ENCODE measurements at regions not wholly inside any gene's neighbourhood (a gene's known extent, or its start where the extent isn't known, plus 50 kb on each side); places are given as distances from the start of the nearest gene placed in this dataset.

GRCh38 chr9:14031810-14032209, 282.1 kb downstream of the NFIB start:
- DNase-seq (ENCODE audit: low spot score) = no peak

- peak; percentile 43 for DNase-seq (ENCODE audit: low spot score)
These were observed 282.9 kb downstream of the NFIB start for GRCh38 chr9:14031060-14031414.

DNA sequence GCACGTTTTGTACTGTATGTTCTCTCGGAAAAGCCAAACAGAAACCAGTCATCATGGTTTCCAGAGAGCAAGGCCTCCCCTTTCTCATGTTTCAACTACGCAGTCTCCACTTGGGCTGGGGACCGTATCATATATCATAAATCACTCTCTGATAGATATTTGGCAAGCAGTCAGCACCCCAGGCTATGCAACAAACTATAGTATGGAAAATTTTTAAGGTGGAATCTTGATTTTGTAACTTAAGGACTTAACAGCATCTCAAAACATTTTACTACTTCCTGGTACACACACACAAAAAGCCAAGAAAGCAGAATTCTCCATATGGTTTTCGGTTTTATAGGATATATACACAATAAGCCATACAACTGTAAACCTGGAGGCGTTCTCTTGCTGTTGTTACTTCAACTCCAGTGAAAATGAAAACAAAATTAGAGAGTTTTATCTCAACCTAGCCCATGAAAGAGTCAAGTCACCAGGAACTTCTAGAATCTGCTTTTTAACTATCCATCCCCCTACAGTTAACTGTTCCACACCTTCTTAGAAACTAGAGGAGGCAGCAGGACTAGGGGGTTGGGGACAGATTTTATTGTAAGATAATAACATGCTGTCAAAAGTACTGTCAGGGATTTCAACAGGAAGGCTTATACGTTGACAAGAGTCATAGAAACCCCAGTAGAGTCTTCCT, 283.4 kb downstream of the NFIB start:
- DNase-seq (ENCODE audit: low spot score) = no peak

DNA sequence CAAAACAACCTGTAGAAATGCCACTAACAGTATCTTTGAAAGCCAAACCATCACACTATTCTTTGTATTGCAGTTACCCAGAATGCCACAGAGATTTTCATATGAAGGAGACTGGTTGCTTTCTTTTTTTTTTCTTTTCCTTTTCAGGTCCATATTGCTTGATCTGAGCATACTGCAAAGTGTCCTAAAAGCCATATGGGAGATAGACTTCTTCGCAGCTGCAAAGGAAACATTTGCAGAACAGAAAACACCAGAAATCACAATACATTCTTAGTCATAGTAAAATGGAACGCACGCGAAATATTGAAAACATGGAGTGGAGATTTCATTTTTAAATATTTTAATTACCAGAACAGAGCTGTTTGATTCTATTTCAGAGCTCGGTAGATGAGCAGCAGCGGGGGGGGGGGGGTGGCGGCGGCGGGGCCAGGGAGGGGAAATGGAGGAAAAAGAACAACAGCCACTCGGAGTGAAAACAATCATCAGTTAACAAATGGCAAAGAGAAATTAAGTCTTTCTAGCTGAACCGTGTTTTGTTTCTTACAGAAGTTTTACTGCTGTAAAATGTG, 284.1 kb downstream of the NFIB start:
- no peak for DNase-seq (ENCODE audit: low spot score)

DNA sequence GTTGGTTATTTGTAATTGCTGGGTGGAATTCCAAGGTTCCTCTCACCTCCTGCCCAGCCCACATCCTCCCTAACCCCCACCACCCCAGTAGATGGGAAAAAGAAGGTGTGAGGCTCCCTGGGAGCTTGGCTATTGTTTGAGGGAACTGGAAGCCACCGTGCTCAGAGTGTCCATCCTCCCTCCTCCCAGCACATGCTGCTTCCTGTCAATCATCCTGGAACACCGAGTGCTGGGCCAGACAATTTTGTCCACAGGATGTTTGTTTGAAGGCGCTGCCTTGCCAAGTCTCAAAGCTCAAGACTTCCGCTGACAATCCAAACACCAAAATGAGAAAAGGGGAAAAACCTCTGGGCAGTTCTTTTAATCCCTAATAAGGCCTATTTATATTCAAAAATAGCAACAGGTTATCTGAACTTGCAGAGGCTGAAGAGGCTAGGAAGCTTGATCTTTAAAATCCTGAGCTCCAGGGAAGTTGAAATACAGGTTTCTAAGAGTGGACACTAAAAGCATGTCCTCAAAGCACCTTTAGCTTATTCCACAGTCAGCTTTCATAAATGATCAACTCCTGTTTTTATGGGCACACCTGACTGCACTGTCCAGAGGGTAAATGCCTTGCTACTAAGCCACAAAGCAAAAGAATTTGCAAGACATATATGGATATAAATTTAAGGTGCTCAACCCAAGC, 286.7 kb downstream of the NFIB start:
- DNase-seq (ENCODE audit: low spot score) = peak; percentile 18

DNA sequence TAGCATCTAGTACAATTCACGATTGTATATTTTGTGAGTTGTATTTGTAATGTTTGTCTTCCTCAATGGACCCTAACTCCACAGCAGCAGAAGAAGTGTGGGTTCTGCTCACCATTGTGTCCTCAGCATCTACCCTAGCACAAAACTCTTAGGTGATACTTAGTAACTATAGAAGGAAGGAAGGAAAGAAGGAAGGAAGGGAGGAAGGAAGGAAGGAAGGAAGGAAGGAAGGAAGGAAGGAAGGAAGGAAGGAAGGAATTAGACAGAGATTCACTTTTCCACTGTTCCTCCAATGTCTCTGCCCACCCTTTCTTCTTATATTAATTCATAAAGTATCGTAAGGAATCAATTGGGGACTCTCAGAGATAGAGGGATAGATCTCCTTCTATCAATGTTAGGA, 288.2 kb downstream of the NFIB start:
- no peak for DNase-seq (ENCODE audit: low spot score)

DNA sequence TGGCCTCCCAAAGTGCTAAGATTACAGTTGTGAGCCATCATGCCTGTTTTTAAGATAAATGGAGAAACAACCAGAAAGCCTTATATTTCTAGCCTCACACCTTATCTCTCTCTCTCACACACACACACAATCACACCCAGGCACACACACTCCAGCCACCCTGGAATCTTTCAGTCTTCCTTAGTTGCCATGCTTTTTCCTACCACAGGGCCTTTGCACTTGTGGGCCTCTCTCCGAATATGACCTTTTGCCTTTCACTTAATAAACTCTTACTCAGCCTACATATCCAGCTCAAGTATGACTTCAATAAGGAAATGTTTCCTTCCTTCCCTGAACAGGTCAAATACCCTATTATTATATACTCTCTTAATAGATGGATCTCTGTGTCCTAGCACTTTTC, 290.7 kb downstream of the NFIB start:
- DNase-seq (ENCODE audit: low spot score) = no peak

GRCh38 chr9:14021871-14022525, 291.9 kb downstream of the NFIB start:
- DNase-seq (ENCODE audit: low spot score) = no peak

DNA sequence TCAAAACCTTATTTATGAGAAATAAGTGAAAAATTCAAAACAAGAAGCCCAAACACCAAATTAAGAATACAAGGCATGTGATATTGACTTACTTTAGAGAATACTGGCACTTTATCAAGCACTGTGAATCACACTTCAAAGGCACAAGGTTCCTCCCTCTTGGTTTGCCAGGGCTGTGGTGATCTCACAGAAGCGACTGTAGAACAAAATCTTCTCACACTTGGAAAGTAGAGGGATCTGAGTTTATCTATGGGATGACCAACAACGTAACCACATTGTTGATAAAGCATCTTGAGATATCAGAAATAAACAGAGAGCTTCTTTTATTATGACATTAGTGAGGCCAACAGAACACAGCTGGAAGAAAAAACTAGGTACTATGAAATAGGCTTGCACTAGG, 295.9 kb downstream of the NFIB start:
- DNase-seq (ENCODE audit: low spot score) = no peak

DNA sequence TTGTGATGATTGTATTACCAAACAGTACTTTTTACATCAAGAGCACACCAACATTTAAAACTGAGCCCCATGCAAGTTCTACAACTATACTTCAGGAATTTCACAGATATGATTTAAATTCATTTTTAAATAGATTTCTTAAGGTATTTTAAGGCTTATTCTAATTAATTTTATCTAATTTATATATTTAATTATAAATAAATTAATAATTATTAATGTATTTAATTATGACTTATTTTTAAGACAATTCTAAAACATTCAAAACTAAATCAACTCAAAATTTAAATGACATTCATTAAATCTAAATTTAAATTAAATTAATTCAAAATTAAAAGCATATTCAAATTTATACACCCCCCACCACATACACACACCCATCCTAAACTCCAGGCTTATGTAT, 299.2 kb downstream of the NFIB start:
- DNase-seq (ENCODE audit: low spot score) = no peak

GRCh38 chr9:14014218-14014617, 299.7 kb downstream of the NFIB start:
- no peak for DNase-seq (ENCODE audit: low spot score)

DNA sequence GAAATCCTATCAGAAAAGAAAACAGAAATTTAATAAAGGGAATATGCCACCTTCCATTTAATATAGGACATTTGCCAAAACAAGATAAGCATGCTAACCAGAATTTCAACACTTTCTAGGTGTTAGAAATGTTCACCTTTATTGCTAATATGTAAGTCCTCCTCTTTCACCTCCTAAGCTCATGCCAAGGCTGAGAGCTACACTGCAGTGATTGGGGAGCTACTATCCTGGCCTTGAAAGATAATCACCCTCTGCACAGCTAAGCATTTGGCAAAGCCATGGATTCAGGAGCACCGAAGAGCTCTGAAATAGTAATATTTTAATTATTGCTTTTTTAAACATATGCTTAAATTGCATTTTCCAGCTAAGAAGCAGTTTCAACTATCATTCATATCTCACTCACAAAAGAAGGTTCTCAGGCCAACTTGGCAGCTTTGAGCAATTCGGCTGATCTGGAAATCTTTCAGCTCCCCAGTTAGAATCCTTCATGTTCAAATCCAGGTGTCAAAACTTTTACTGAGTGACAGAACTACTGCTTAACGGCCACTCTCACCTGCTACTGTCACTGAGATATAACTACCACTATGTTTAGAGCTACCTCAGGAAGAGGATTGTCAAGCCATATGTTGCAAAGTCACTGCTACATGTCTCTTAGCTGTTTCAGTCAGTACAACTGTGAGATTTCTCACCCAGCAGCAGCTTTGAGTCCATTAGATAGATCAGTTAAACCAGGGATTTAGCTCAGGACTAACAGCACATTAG, 302.0 kb downstream of the NFIB start:
- DNase-seq (ENCODE audit: low spot score) = no peak

- DNase-seq (ENCODE audit: low spot score) = no peak
These were observed 306.7 kb downstream of the NFIB start for GRCh38 chr9:14007190-14007769.

GRCh38 chr9:14006386-14007187, 307.4 kb downstream of the NFIB start:
- no peak for DNase-seq (ENCODE audit: low spot score)

GRCh38 chr9:14004110-14004509, 309.8 kb downstream of the NFIB start:
- no peak for DNase-seq (ENCODE audit: low spot score)

DNA sequence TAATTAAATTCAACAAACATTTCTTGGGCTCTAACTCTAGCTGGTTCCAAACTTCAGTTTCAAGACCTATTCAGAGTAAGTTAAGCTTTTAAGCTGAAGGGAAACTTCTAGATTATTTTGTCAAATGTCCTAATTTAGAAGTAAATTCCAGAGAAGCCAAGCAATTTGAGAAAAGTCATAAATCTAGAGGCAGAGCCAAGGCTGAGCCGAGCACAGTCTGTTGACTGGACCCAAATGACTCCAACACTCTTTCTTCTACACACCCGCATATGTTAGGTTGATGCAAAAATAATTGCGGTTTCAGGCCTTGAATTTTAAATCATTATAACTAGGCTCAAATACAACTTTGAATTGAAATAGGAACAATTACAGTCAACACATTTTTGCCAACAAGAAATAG, 319.7 kb downstream of the NFIB start:
- no peak for DNase-seq (ENCODE audit: low spot score)

GRCh38 chr9:13993632-13994185, 320.2 kb downstream of the NFIB start:
- peak; percentile 38 for DNase-seq (ENCODE audit: low spot score)

- DNase-seq (ENCODE audit: low spot score) = no peak
These were observed 321.5 kb downstream of the NFIB start for GRCh38 chr9:13992138-13993088.

DNA sequence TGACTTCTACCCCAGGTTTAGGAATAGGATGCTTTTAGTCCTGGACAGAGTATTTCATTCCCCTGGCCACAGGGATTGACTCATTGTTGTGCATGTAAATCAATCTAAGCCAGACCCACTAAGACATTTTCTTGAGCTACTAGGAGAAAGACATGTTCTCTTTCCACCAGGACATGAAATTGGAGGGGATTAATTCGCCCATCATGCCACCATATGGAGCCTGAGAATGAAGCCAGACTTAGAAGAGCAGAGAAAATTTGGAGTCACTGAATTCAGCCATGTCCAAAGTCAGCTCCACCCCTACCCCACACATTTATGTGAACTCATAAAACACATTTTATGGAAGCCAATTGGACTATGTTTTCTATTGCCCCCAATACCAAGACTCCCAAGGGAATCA, 322.5 kb downstream of the NFIB start:
- DNase-seq (ENCODE audit: low spot score) = no peak

GRCh38 chr9:13990994-13991393, 322.9 kb downstream of the NFIB start:
- no peak for DNase-seq (ENCODE audit: low spot score)

Measured in iPS-NIHi11 (cell line).